Myocyte (in vitro differentiated cells): ENCODE measurements at regions not wholly inside any gene's neighbourhood (a gene's known extent, or its start where the extent isn't known, plus 50 kb on each side); places are given as distances from the start of the nearest gene placed in this dataset.

Experiments
- DNase-seq: peaks from one replicate; pipeline ENCODE4 v3.0.0-alpha.2; 2012; ENCODE audit warnings: low read depth

- no peak for DNase-seq
These were observed 322.1 kb upstream of the RNF32 start for GRCh38 chr7:156318426-156318825.

- no peak for DNase-seq
These were observed 331.5 kb upstream of the RNF32 start for GRCh38 chr7:156309016-156309620.

GRCh38 chr7:156307193-156307592 is 333.4 kb upstream of the RNF32 start:
- DNase-seq, result no peak

- DNase-seq, result no peak
These were observed 335.2 kb upstream of the RNF32 start for GRCh38 chr7:156305351-156305750.

GRCh38 chr7:156282816-156283215 is 357.8 kb upstream of the RNF32 start:
- DNase-seq, result no peak

GRCh38 chr7:156279635-156280034 is 360.9 kb upstream of the RNF32 start:
- DNase-seq, result no peak

- DNase-seq, result no peak
These were observed 365.3 kb upstream of the RNF32 start for GRCh38 chr7:156275292-156275691.

- no peak for DNase-seq
These were observed 366.0 kb upstream of the RNF32 start for GRCh38 chr7:156274557-156274956.

GRCh38 chr7:156261581-156261980 is 379.0 kb upstream of the RNF32 start:
- no peak for DNase-seq

GRCh38 chr7:156257904-156258303 is 382.7 kb upstream of the RNF32 start:
- DNase-seq, result no peak

GRCh38 chr7:156255635-156256034 is 384.9 kb upstream of the RNF32 start:
- DNase-seq, result no peak

- no peak for DNase-seq
These were observed 388.7 kb upstream of the RNF32 start for GRCh38 chr7:156251861-156252260.

- DNase-seq, result no peak
These were observed 400.0 kb upstream of the RNF32 start for GRCh38 chr7:156240532-156240931.

- no peak for DNase-seq
These were observed 402.0 kb upstream of the RNF32 start for GRCh38 chr7:156238366-156239133.

GRCh38 chr7:156237614-156238013 is 403.0 kb upstream of the RNF32 start:
- DNase-seq, result no peak

GRCh38 chr7:156236936-156237599 is 403.5 kb upstream of the RNF32 start:
- DNase-seq, result no peak

- DNase-seq, result no peak
These were observed 404.2 kb upstream of the RNF32 start for GRCh38 chr7:156236181-156236889.

- no peak for DNase-seq
These were observed 405.7 kb upstream of the RNF32 start for GRCh38 chr7:156234666-156235494.

- no peak for DNase-seq
These were observed 406.4 kb upstream of the RNF32 start for GRCh38 chr7:156234192-156234591.

- no peak for DNase-seq
These were observed 407.5 kb upstream of the RNF32 start for GRCh38 chr7:156232931-156233705.
